ENCODE measurements at regions not wholly inside any gene's neighbourhood (a gene's known extent, or its start where the extent isn't known, plus 50 kb on each side); places are given as distances from the start of the nearest gene placed in this dataset.

GRCh38 chr10:128812000-128812399 lies 655.0 kb upstream of the MGMT start:
- TF ChIP-seq CTCF (IDR thresholded peaks at IDR 0.05) = no peak
- TF ChIP-seq, protein P1, sequence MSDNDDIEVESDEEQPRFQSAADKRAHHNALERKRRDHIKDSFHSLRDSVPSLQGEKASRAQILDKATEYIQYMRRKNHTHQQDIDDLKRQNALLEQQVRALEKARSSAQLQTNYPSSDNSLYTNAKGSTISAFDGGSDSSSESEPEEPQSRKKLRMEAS (IDR thresholded peaks at IDR 0.05; ENCODE audit: low read depth) = no peak
- no peak for TF ChIP-seq RFX5 (IDR thresholded peaks at IDR 0.05; ENCODE audit: low read length)
- TF ChIP-seq GABPA (IDR thresholded peaks at IDR 0.05; ENCODE audit: low read depth) = no peak
- TF ChIP-seq SMC3 (IDR thresholded peaks at IDR 0.05; ENCODE audit: low read depth, low read length) = no peak
- no peak for TF ChIP-seq FOXJ3 (CRISPR knock-in tag; IDR thresholded peaks at IDR 0.05)
- TF ChIP-seq EZH2phosphoT487 (IDR thresholded peaks at IDR 0.05; ENCODE audit: borderline replicate concordance, low read depth) = no peak
